Lung (tissue), 11 donors: ENCODE measurements at regions not wholly inside any gene's neighbourhood (a gene's known extent, or its start where the extent isn't known, plus 50 kb on each side); places are given as distances from the start of the nearest gene placed in this dataset.
"Not testable (repeated sequence)": the region's sequence is repeated elsewhere in the genome, so short reads cannot be mapped to it uniquely, and the experiment has no call there.

ENCODE experiments used
- ATAC-seq: fragments of 200-7000 bp; cut with Tn5 transposase; one replicate; pipeline ENCODE4 v1.9.1; 2020; ENCODE audit warnings: moderate number of reproducible peaks; ENCODE audit not compliant: insufficient read depth, low FRiP score
- DNase-seq, 3 donors: peaks; one replicate each; pipeline ENCODE4 v3.0.0-alpha.2; 2013 to 2017
- H3K27ac ChIP-seq, 2 donors: one replicate each; pipeline ENCODE4 v1.5.1; 2013; ENCODE audit warnings: mild to moderate bottlenecking in 2 of 2, moderate library complexity in 2 of 2, control low read depth in 1 of 2, inconsistent platforms in 1 of 2, low read depth in 1 of 2, low read length in 1 of 2
- H3K27me3 ChIP-seq, 3 donors: one replicate each; pipeline ENCODE4 v1.5.1; 2013; ENCODE audit warnings: low read length in 2 of 3; ENCODE audit not compliant: control insufficient read depth in 3 of 3, insufficient read depth in 3 of 3
- H3K36me3 ChIP-seq, 4 donors: one replicate each; pipeline ENCODE4 v1.5.1; 2013; ENCODE audit warnings: low read length in 4 of 4, mild to moderate bottlenecking in 1 of 4, moderate library complexity in 1 of 4; ENCODE audit not compliant: control insufficient read depth in 4 of 4, insufficient read depth in 4 of 4
- H3K4me1 ChIP-seq, 5 donors: one replicate each; pipeline ENCODE4 v1.5.1; 2013; ENCODE audit warnings: low read length in 5 of 5, mild to moderate bottlenecking in 2 of 5, moderate library complexity in 1 of 5; ENCODE audit not compliant: control insufficient read depth in 5 of 5, insufficient read depth in 5 of 5
- H3K4me3 ChIP-seq: one replicate; pipeline ENCODE4 v1.5.1; 2013; ENCODE audit warnings: mild to moderate bottlenecking, control low read depth, moderate library complexity
- H3K9ac ChIP-seq, 2 donors: one replicate each; pipeline ENCODE4 v1.5.1; 2013; ENCODE audit warnings: low read length in 2 of 2, control low read depth in 1 of 2; ENCODE audit not compliant: insufficient read depth in 1 of 2
- H3K9me3 ChIP-seq, 4 donors: one replicate each; pipeline ENCODE4 v1.5.1; 2013; ENCODE audit warnings: low read length in 3 of 4, mild to moderate bottlenecking in 1 of 4, moderate library complexity in 1 of 4; ENCODE audit not compliant: control insufficient read depth in 4 of 4, insufficient read depth in 3 of 4
- WGBS, 2 donors: extraction: QIAGEN DNeasy Blood & Tissue Kit; methylation state at CpG; one replicate each; pipeline ENCODE4 v1.1.7; 2013; 5-methylcytosine and 5-hydroxymethylcytosine counted together
- TF ChIP-seq, protein P1 (sequence below): IDR thresholded peaks from 2 replicates; pipeline ENCODE4 v1.5.1; 2012; ENCODE audit warnings: mild to moderate bottlenecking; ENCODE audit errors: control extremely low read depth, extremely low read depth
- donor health status: control.
- donor health status: control.
- donor health status: Bipolar disorder and iron deficiency.
- donor health status: healthy.
- donor health status: DM: yes; HTN: yes; CAD: no.

DNA sequence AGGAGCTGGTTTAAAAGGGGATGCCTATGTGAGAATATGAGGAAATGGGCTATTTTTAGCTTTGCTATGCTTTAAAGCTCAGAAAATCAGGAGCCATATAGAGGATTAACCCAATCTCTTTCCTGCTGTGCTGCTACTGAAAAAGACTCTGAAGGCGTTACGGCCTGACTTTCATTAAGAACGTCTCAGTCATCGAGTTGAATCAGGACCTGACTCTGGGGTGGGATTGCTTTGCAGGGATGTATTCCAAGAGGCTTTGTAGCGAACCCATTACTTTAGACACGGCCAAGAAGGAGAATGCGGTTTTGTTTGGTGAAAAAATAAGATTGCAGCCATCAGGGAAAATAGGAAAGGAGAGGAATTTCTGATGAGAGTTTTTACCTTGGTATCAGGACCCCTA is 426.9 kb downstream of the CCSER2 start:
- ATAC-seq (no peak), DNase-seq (no peak)
- H3K36me3 ChIP-seq = no peaks in the 10 kb centered on the region
- no peaks in the 10 kb centered on the region for H3K9me3 ChIP-seq
- H3K9ac ChIP-seq = no peak overlapping the region
- TF ChIP-seq, protein P1, sequence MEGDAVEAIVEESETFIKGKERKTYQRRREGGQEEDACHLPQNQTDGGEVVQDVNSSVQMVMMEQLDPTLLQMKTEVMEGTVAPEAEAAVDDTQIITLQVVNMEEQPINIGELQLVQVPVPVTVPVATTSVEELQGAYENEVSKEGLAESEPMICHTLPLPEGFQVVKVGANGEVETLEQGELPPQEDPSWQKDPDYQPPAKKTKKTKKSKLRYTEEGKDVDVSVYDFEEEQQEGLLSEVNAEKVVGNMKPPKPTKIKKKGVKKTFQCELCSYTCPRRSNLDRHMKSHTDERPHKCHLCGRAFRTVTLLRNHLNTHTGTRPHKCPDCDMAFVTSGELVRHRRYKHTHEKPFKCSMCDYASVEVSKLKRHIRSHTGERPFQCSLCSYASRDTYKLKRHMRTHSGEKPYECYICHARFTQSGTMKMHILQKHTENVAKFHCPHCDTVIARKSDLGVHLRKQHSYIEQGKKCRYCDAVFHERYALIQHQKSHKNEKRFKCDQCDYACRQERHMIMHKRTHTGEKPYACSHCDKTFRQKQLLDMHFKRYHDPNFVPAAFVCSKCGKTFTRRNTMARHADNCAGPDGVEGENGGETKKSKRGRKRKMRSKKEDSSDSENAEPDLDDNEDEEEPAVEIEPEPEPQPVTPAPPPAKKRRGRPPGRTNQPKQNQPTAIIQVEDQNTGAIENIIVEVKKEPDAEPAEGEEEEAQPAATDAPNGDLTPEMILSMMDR = no peak
- no peak overlapping the region for H3K27ac ChIP-seq
- no peak overlapping the region for H3K4me3 ChIP-seq
- H3K27me3 ChIP-seq = no peaks in the 10 kb centered on the region
- 79 to 82% methylated on average over 7 of the region's 7 CpGs for WGBS, 2 donors
- no peaks in the 10 kb centered on the region for H3K4me1 ChIP-seq

DNA sequence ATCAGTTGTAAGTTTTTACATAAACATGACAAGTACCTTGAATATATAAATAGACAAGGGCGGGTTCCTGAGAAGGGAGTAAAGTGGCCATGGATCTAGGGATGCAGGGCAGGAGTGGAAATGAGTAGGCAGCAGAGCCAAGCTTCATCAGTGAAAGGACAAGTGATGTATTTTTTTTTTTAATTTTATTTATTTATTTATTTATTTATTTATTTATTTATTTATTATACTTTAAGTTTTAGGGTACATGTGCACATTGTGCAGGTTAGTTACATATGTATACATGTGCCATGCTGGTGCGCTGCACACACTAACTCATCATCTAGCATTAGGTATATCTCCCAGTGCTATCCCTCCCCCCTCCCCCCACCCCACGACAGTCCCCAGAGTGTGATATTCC is 428.3 kb downstream of the CCSER2 start:
- not testable (repeated sequence) for H3K9ac ChIP-seq, H3K27ac ChIP-seq

DNA sequence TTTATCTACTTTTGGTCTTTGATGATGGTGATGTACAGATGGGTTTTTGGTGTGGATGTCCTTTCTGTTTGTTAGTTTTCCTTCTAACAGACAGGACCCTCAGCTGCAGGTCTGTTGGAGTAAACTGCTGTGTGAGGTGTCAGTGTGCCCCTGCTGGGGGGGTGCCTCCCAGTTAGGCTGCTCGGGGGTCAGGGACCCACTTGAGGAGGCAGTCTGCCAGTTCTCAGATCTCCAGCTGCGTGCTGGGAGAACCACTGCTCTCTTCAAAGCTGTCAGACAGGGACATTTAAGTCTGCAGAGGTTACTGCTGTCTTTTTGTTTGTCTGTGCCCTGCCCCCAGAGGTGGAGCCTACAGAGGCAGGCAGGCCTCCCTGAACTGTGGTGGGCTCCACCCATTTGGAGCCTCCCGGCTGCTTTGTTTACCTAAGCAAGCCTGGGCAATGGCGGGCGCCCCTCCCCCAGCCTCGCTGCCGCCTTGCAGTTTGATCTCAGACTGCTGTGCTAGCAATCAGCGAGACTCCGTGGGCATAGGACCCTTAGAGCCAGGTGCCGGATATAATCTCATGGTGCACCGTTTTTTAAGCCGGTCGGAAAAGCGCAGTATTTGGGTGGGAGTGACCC is 433.7 kb downstream of the CCSER2 start:
- not testable (repeated sequence) for H3K4me3 ChIP-seq, H3K27ac ChIP-seq, H3K9ac ChIP-seq, DNase-seq, H3K27me3 ChIP-seq, ATAC-seq, H3K9me3 ChIP-seq, H3K4me1 ChIP-seq, H3K36me3 ChIP-seq
- WGBS, 2 donors = 47 to 56% methylated on average over 10 to 14 of the region's 14 CpGs

More for the DNA sequence above, 428.3 kb downstream of the CCSER2 start:
- DNase-seq, H3K4me3 ChIP-seq, H3K36me3 ChIP-seq, H3K27me3 ChIP-seq, ATAC-seq, H3K4me1 ChIP-seq, H3K9me3 ChIP-seq: not testable (repeated sequence)
- 86 to 92% methylated on average over 2 of the region's 3 CpGs for WGBS, 2 donors

DNA sequence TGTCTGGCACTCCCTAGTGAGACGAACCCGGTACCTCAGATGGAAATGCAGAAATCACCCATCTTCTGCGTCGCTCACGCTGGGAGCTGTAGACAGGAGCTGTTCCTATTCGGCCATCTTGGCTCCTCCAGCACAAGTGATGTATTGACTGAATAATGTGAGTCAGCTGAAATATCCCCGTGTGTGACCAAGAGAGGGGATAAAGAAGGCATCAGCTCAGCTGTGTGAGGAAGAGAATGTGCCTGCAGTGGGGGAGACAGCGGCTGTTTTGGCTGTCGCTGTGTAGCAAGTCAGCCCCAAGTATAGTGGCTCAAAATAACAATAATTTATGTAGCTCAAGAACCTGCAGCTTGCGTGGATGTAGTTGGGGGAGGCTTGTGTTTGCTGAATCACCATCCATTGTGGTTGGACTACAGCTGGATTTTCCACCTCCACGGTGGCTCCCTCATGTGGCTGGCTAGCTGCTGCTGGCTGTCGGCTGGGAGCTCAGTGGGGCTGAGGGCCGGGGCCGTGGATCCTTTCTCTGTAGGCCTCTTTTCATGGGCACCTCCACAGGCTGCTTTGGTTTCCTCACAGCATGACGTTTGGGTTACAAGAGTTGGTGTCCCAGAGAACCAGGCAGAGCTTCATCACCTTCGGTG is 434.5 kb downstream of the CCSER2 start:
- Histone ChIP-seq H3K4me3 (no peak overlapping the region), H3K4me1 (no peaks in the 10 kb centered on the region), H3K27ac (no peak overlapping the region), H3K9ac (no peak overlapping the region), H3K27me3 (no peaks in the 10 kb centered on the region), H3K36me3 (no peaks in the 10 kb centered on the region), H3K9me3 (no peaks in the 10 kb centered on the region)
- DNase-seq = no peak
- TF ChIP-seq, protein P1 = no peak
- no peak for ATAC-seq
- 89 to 90% methylated on average over 15 to 16 of the region's 16 CpGs for WGBS, 2 donors
